ENCODE measurements at regions not wholly inside any gene's neighbourhood (a gene's known extent, or its start where the extent isn't known, plus 50 kb on each side); places are given as distances from the start of the nearest gene placed in this dataset.
"Not testable (repeated sequence)": the region's sequence is repeated elsewhere in the genome, so short reads cannot be mapped to it uniquely, and the experiment has no call there.

DNA sequence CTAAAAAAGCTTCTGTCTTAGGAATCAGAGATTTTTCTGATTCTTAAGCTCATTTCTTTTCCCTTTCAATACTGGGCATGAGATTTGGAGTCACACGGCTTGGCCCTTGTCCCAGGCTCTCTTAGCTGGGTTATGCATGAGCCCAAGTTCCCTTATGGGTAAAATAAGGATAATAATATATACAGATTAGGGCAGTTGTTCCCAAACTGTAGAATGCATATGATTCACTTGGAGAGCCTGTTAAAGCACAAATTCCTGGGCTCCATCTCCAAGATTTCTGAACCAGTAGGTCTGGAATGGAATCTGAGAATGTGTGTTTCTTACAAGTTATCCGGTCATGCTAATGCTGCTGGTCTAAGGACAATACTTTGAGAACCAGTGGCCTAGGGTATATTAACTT, 154.0 kb downstream of the REEP3 start:
- DNase-seq (ENCODE audit: low spot score), result peak; percentile 55

DNA sequence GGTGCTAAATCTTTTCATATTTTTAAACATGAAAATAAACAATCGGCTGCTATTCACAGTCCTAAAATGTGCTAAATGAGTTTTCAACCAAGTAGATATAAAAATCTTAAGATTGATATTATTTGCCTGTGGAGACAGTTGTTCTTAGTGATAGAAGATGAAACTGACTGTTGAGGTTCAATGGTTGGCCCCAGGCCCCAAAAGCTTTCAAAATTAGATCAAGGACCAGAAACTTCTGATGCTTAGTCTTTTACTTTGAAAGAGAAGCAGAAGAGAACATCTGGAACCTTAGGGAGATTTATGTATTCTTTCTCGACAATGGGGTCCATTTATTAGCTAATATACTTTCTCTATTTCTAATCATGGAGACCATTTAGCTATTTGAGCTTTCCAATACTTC, 155.8 kb downstream of the REEP3 start:
- no peak for DNase-seq (ENCODE audit: low spot score)

DNA sequence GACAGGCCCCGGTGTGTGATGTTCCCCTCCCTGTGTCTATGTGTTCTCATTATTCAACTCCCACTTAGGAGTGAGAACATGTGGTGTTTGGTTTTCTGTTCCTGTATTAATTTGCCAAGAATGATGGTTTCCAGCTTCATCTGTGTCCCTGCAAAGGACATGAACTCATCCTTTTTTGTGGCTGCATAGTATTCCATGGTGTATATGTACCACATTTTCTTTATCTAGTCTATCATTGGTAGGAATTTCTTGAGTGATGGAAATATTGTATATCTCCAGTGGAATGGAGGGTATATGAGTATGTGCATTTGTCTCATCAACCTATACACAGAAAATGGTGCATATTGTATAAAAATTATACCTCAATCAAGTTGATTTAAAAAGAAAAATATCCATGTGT, 159.3 kb downstream of the REEP3 start:
- not testable (repeated sequence) for DNase-seq (ENCODE audit: low spot score)

DNA sequence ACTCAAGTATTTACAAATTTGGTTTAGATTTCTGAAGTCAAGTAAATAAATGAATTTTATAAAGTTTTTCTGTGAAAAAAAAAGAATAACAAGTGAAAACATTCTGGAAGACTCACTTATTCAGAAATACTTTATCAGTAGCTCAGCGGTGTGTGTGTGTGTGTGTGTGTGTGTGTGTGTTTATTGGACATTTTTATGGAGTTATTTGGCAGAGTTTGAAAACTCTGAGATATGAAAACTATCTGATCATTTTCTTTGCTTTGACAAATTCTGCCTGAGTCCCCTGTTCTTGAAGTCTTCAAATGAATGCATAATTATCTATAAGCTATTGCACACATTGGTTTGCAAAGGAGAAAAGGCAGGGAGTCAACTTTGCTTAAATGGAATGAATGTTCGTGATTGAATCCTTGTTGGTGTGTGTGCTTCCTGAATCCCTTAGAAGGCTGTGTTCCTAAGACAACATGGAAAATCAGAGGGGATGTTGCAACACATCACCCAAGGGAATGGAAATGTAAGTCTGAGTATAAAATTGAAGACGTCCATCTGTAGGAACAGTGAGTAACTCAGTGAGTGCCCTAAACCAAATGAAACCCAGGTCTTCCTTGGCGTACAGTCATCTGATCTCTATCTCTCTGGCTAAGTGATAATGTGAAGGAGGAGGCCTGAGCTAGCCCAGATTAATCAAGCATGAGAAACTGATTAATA, 160.9 kb downstream of the REEP3 start:
- DNase-seq (ENCODE audit: low spot score), result no peak

DNA sequence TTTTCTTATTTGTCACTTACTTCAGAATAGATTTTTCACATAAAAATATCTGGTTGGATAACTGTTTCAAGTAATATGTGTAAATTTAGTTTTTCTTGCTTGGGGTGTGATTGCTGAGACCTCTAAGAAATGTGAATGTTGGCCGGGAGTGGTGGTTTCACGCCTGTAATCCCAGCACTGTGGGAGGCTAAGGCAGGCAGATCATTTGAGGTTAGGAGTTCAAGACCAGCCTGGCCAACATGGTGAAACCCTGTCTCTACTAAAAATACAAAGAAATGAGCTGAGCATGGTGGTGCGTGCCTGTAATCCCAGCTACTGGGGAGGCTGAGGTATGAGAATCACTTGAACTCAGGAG, 161.5 kb downstream of the REEP3 start:
- not testable (repeated sequence) for DNase-seq (ENCODE audit: low spot score)

DNA sequence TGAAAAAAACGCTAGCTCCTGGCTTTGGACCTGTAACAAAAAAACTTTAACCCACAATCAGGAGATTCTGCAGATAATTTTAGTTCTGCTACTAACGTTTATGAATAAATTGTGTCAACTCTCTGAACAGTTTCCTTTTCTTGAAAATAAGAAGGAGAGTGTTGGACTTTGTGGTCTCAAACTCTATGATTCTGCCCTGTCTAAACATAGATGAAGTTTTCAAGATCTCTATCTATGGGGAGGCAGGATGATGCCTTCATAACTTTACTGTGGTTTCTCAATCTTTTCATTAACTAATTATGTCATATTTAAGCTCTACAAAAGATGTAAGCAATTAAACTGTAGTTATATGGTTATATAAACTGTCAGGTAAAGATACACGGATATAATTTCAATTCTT, 162.0 kb downstream of the REEP3 start:
- DNase-seq (ENCODE audit: low spot score), result no peak

DNA sequence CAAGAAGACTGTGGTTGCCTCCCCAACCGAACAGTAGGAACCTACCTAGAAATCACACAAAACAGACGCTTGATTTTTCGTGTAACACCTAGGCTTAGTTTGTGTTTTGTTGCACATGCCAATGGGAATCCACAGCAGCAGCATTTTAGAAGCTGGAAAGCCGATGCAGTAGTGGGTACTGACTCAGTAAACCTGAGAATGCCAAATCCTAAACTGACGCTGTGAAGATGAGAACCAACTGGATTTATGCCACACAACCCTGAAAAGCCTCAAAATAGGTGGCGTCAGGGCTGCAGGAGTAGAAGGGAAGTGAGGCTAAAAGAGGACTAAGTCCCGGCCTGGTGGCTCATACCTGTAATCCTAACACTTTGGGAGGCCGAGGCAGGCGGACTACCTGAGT, 162.5 kb downstream of the REEP3 start:
- DNase-seq (ENCODE audit: low spot score), result no peak

DNA sequence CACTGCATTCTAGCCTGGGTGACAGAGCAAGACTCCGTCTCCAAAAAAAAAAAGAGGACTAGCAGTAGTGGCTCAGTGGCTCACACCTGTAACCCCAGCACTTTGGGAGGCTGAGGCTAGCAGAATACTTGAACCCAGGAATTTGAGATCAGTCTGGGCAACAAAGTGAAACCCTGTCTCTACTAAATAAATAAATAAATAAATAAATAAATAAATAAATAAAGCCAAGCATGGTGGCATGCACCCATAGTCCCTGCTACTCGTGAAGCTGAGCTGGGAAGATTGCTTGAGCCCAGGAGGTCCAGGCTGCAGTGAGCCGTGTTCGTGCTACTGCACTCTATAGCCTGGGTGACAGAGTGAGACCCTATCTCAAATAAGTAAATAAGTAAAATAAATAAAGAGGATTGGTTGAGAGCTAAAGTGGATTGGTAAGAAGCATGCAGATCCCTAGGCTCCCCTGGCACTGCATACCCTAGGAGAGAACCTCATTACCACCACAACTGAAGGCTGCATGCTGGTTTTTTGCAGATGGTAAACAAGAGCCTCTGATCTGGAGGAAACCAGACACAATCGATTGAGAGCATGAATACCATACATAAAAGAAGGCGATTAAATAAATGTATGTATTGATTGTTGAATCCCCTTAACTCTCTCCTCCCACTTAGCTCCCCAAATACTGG, 163.2 kb downstream of the REEP3 start:
- DNase-seq (ENCODE audit: low spot score), result no peak

DNA sequence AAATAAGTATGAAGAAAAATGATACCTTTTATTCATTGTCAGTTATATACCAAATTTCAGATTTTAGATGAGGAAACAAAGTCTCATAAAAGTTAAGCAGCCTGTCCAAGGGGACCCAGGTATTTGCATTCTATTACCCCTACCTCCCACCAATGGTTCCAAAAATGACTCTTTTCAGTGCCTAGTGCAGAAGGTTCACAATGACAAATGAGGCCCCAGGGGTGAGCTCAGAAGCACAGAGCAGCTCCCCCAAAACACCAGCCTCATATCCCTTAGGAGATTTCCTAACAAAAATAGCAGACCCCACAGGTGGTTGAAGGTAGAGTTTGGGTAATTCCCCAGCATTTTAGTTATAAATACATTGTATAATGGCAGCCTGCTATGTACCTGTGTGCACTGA, 168.6 kb downstream of the REEP3 start:
- no peak for DNase-seq (ENCODE audit: low spot score)

DNA sequence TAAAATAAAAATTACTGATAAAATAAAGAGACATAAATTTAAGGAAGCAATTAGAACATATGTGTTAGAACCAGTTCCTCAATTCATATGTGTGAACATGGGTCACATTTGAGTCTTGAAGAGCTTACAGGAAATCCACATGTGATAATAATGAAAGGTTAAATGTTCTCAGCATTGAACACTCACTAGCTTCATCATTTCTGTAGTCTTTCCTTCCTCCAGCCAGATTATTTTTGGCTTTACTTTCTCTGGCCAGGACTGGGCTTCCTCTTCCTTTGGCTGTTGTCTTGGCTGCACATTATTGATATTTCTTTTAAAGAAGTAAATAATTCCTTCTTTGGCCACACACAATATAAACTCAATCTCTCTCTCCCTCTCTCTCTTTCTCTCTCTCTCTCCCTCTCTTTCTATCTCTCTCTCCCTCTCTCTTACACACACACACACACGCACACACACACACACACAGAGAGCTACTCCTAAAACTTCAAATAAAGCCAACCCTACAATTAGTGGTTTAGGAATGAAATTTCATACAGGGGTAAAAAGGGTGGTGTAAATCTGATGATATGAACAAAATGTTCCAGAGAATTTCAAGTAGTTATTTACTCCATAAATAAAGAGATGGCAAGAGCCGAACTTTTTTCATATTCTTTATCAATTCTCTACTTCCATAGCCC, 171.2 kb downstream of the REEP3 start:
- DNase-seq (ENCODE audit: low spot score), result no peak

DNA sequence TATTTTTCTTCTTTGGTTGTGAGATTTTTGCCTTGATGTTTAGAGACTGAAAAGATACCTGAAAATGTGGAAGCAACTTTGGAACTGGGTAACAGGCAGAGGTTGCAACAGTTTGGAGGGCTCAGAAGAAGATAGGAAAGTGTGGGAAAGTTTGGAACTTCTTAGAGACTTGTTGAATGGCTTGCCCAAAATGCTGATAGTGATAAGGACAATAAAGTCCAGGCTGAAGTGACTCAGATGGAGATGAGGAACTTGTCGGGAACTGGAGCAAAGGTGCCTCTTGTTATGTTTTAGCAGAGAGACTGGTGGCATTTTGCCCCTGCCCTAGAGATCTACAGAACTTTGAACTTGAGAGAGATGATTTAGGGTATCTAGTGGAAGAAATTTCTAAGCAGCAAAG, 171.8 kb downstream of the REEP3 start:
- not testable (repeated sequence) for DNase-seq (ENCODE audit: low spot score)

DNA sequence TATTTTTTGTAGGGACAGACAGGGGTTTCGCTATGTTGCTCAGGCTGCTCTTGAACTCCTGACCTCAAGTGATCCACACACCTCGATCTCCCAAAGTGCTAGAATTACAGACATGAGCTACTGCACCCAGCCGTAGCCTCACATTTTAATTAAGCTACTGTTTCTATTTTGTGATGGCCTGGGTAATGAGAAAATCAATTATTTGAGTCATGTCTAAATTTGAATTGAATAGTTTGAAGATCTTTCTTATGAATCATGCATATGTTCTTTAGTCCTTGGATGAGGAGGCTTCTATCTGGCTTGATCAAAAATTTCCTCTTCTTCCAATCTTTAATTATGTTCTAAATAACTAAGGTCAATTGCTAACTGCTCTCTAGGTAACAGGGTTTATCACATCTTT, 175.0 kb downstream of the REEP3 start:
- DNase-seq (ENCODE audit: low spot score), result no peak

DNA sequence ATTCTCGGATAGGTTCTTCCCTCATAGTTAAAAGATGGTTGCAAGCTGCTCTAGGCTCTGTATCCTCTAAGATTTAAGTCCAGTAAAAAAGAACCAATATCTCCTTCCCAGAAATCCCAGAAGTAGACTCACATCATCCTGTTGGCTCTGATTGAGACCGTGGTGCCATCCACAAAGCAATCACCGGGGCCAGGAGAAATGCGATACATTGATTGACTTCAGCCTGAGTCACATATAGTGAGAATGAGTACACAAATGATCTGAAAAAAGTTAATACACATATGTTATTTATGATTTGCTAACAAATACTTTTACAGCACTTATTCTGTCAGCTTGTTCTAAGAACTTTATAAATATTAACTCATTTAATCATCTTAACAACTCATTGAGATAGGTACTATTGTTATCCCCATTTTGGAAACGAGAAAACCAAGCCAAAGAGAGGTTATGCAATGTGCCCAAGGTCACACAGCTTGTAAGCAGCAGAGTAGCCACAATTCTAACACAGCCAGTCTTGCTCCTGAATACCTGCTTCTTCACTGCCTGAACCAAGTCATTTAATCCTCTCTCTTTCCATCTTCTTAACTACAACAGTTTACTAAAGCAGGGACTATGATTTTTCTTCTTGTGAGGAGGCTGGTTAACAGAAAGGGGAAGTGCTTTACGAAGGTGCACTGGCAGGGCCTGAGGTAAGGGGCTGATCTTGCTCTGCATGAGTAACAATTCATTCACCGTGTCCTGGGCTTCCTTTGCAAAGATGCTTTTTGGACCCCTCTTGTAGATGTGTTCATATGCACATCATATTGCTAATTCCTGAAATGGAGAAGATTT, 177.0 kb downstream of the REEP3 start:
- DNase-seq (ENCODE audit: low spot score), result no peak

DNA sequence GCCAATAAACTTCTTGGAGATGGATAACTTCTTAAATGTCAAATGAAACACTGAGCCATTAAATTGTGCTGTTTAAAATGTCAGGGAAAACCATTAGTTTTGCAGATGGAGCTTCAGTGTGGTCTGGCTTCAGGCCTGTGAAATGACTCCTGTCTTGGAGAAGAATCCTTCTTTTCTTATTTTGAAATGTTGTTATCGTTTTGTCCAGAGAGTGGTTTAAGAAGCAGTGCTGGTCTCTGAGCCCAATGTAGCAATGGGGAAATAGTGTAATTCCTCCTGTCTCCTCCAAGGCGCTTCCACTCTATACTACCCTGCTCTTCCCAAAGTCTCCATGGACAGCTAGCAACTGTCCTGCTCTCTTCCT, 177.6 kb downstream of the REEP3 start:
- DNase-seq (ENCODE audit: low spot score), result no peak

DNA sequence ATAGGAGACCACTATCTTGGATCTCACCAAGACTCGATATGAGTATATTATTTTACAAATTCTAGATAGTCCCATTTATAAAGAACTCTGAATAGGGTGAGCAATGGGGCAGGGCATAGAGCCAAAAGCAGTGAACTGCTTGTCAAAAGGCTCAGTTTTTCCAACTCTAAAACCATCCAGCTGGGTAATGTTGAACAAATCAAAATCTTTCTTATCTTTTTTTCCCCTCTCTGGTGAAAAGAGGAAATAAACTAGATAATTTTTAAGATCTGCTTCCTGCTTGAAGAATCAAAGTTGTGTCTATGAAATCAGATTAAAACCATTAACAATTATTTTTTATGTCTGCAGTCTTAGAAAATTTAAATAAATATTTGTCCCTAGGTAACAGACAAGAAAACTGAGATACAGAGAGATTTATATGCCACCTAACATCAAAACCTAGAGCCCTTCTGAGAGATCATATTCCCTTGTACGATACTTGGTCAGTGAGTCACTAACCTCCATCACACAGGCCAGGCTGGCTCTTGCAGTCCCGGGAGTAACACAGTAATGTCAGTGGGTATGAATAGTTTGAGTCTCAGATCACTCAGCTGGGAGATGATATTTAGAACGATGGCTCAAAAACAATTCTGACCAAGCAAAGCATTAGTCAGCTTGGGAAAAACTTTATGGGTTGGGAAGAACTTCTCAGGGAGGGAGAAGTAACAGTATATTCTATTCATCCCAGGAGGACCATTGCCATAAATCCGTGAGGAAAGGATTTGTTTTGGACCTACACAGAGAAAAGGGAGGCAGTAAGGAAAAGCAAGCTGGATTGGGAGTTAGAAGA, 178.8 kb downstream of the REEP3 start:
- DNase-seq (ENCODE audit: low spot score), result no peak

DNA sequence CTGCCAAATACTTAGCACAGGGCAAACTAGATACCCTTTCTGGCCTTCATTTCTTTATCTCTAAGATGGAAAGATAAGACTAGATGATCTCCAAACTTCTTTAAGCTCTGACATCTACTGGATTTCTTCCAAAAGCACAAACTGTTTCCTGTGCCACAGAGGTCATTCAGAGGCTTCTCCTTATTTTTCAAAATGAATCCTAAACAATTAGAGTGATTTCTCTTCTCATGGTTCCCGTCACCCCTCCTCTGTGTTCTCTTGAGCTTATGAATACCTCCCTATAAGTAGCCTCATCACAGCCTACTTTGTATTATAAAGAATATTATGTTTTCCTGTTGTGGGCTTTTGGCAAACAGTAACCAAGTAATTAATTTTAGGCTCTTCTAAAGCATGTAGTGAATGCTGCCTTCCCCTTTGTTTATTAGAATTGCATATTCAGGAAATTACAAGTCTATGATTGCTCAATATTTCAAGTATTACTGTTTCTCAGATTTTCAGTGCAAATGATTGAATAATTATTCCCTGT, 179.5 kb downstream of the REEP3 start:
- DNase-seq (ENCODE audit: low spot score), result no peak

DNA sequence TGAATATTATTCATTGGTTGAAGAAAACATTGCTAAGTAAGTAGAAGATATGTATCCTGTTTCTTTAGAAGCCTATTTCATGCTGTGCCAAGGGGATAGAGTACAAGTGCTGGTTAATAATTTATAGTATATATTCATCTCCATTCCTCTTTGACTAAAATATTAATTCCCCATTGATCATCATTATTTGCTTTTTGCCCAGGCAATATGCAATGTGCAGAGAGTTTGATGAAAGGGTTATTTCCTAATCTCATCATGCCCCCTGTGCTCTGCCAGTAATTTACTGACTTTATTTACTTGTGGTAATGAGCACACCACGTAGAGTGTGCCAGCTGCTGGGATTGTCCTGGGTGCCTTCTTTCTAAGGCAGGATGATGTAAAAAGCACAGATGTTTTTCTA, 180.9 kb downstream of the REEP3 start:
- no peak for DNase-seq (ENCODE audit: low spot score)

DNA sequence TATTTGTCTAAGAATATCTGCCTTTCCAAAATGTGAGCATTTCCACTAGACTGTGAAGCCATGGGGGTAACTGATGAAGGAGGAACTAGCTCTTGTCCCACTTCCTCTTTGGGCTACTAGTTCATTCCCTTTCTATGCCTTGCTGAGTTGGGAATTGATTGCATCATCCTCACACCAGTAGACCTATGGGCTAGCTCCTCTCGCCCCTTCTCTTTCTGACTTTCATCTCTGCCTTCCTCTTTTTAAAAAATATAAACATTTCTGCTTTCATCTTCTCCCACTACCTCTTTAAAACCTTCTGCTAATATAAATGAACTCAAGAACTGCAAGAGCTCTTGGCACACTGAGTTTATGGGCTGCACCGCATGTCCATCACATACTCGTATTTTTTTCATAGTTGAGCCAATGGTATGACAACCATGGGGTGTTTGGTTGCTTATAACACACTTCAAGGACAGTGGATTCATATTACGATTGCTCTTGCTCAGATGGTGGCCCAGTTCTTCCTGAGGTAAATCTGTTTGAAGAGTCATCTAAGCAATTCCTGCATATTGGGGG, 182.0 kb downstream of the REEP3 start:
- DNase-seq (ENCODE audit: low spot score), result peak; percentile 70

DNA sequence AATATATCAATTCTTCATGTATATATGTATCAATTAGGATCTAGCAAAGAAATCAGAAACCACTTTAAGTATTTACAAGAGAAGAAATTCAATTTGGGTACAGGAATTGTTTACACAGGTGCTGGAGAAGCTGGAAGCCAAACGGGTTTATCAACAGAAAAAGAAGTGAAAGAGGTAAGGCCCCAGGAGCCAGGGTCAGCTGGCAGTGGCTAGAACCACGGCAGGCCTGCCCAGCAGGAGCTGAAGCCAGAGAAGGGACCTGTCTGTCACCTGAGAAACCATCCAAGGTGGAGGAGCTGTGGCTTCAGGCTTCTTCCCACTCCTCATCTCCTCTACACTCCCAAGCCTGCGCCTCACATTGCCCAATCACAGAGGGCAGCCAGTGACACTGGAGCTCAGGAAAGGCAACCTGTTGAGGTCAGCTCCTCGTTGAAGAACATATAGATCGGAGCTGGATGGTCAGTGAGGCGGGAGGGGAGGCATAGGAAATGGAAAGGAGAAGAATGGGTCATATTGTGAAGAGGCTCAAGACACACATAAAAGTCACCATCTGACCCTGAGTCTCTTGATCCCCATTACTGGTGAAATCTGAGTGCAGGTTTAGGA, 182.6 kb downstream of the REEP3 start:
- DNase-seq (ENCODE audit: low spot score), result no peak

DNA sequence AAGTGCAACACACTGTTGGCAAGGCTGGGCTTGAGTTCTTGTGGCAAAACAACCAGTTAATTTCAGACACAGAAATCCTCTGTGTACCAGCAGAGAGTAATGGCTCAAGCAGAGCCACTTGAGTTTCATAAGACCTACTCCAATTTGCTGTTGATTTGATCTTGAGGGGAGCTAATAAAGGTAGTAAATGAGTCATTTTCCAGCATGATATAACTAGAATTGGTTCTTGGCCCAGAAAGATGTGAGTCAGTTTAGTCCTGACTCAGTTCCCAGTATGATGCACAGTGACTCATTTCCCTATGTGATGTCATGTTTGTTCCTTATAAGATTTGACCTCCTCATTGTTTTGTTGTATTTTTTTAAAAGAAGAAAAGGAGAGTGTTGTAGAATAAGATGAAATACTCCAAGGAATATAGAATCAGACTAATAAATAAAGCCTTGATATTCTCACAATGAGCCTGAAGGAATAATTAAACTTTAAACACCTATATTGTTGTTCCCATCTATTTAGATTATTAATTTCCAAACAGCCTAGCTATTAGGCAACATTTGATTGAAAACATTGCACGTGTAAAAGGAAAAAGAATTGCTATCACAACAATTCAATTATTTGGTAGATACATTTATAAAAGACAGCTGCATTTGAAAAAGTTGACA, 186.2 kb downstream of the REEP3 start:
- DNase-seq (ENCODE audit: low spot score), result no peak

Measured in globus pallidus (tissue), 1 donor.